ENCODE measurements at regions not wholly inside any gene's neighbourhood (a gene's known extent, or its start where the extent isn't known, plus 50 kb on each side); places are given as distances from the start of the nearest gene placed in this dataset.

DNA sequence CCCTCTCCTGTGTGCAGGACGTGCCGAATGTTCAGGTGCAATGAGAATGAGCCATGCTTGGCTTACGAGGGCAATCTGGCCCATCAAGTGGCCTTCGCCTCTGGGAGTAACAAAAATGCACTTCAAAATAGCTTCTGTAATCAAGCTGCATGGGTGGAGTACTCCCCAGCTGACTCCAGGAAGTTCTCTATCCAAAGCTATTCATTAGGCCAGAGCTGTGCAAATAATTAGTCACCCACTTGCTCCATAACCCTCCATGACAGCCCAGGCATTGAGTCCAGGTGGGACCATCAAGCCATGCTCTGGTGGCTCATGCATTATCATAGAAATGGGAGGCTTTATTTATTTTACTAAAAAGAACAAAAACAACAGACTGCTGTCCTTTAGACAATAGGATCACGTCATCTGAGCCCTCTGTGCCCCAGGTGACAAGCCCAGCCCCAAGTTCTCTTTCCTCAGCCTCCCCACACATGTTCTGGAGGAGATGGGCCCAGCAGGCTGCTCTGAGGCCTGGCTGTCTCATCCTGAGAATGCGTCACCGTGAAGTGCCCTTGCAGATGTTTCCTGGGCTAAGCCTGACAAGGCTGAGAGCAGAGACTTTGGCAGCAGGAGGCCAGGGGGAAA lies 244.7 kb downstream of the ETS1 start:
- WGBS, result 24% methylated on average over 7 of the region's 7 CpGs
- no peaks in the 10 kb centered on the region for H3K79me1 ChIP-seq (replicated peaks; ENCODE audit: low read length, poor library complexity, severe bottlenecking)
- no peak overlapping the region for H3K4ac ChIP-seq (ENCODE audit: low read depth in 1 of 2, low read length in 2 of 2)
- H3K27me3 ChIP-seq (ENCODE audit: control insufficient read depth in 1 of 2, insufficient read depth in 1 of 2, low read length in 2 of 2), result no peaks in the 10 kb centered on the region
- no peak overlapping the region for H3K23ac ChIP-seq (ENCODE audit: low read length in 2 of 2)
- peak overlapping the region; percentile 37 to 38 for H2BK12ac ChIP-seq (ENCODE audit: low read length in 2 of 2)
- H3K18ac ChIP-seq (ENCODE audit: low read depth in 1 of 2, low read length in 2 of 2), result peak overlapping the region; percentile 42 to 67
- no peaks in the 10 kb centered on the region for H3K36me3 ChIP-seq (ENCODE audit: control insufficient read depth in 1 of 2, insufficient read depth in 2 of 2, low read depth in 1 of 2, low read length in 2 of 2)
- peak overlapping the region; percentile 17 for H3K9ac ChIP-seq (ENCODE audit: low read length)
- peak overlapping the region; percentile 45 for H4K8ac ChIP-seq (ENCODE audit: low read length)
- peak; percentile 72 for DNase-seq
- H3K9me3 ChIP-seq (ENCODE audit: control insufficient read depth, low read length), result no peaks in the 10 kb centered on the region
- no peak overlapping the region for H3K4me2 ChIP-seq (ENCODE audit: low read length, poor library complexity, severe bottlenecking)
- H3K27ac ChIP-seq (ENCODE audit: low read length, poor library complexity, severe bottlenecking), result no peak overlapping the region
- H2AFZ ChIP-seq (ENCODE audit: low read depth, low read length), result peak overlapping the region; percentile 60
- H2BK120ac ChIP-seq (ENCODE audit: low read depth, low read length), result no peak overlapping the region
- H3K14ac ChIP-seq (ENCODE audit: low read length in 2 of 2), result no peak overlapping the region
- peak overlapping the region; percentile 18 for H4K91ac ChIP-seq (ENCODE audit: low read length)
- H3K4me1 ChIP-seq (ENCODE audit: control insufficient read depth, insufficient read depth, low read depth, low read length), result peaks cover 5% of the 10 kb centered on the region
- H3K4me3 ChIP-seq (ENCODE audit: insufficient read depth in 1 of 2, low read depth in 1 of 2, low read length in 2 of 2), result no peak overlapping the region
- no peak overlapping the region for H2BK5ac ChIP-seq (ENCODE audit: low read depth, low read length, poor library complexity, severe bottlenecking)
- H2AK5ac ChIP-seq (ENCODE audit: low read length, severe bottlenecking), result no peak overlapping the region
- no peak overlapping the region for H2BK15ac ChIP-seq (ENCODE audit: low read depth, poor library complexity, severe bottlenecking)

GRCh38 chr11:128341280-128342248 lies 245.8 kb downstream of the ETS1 start:
- peak overlapping the region; percentile 30 for H4K8ac ChIP-seq (ENCODE audit: low read length)
- 91% methylated on average over 21 of the region's 22 CpGs for WGBS
- no peak overlapping the region for H2BK120ac ChIP-seq (ENCODE audit: low read depth, low read length)
- H3K79me1 ChIP-seq (replicated peaks; ENCODE audit: low read length, poor library complexity, severe bottlenecking), result no peaks in the 10 kb centered on the region
- no peak overlapping the region for H3K14ac ChIP-seq (ENCODE audit: low read length in 2 of 2)
- no peak overlapping the region for H3K4me2 ChIP-seq (ENCODE audit: low read length, poor library complexity, severe bottlenecking)
- no peak overlapping the region for H4K91ac ChIP-seq (ENCODE audit: low read length)
- no peak overlapping the region for H3K9ac ChIP-seq (ENCODE audit: low read length)
- H3K27ac ChIP-seq (ENCODE audit: low read length, poor library complexity, severe bottlenecking), result no peak overlapping the region
- no peak overlapping the region for H2AFZ ChIP-seq (ENCODE audit: low read depth, low read length)
- no peak overlapping the region for H2BK12ac ChIP-seq (ENCODE audit: low read length in 2 of 2)
- no peak overlapping the region for H2BK5ac ChIP-seq (ENCODE audit: low read depth, low read length, poor library complexity, severe bottlenecking)
- peaks cover 7% of the 10 kb centered on the region for H3K4me1 ChIP-seq (ENCODE audit: control insufficient read depth, insufficient read depth, low read depth, low read length)
- H2AK5ac ChIP-seq (ENCODE audit: low read length, severe bottlenecking), result no peak overlapping the region
- H3K4me3 ChIP-seq (ENCODE audit: insufficient read depth in 1 of 2, low read depth in 1 of 2, low read length in 2 of 2), result no peak overlapping the region
- H3K27me3 ChIP-seq (ENCODE audit: control insufficient read depth in 1 of 2, insufficient read depth in 1 of 2, low read length in 2 of 2), result no peaks in the 10 kb centered on the region
- no peak overlapping the region for H3K23ac ChIP-seq (ENCODE audit: low read length in 2 of 2)
- H3K18ac ChIP-seq (ENCODE audit: low read depth in 1 of 2, low read length in 2 of 2), result peak overlapping the region in 1 of 2 experiments; percentile 65
- peak overlapping the region; percentile 51 to 75 for H3K4ac ChIP-seq (ENCODE audit: low read depth in 1 of 2, low read length in 2 of 2)
- H3K9me3 ChIP-seq (ENCODE audit: control insufficient read depth, low read length), result no peaks in the 10 kb centered on the region
- H3K36me3 ChIP-seq (ENCODE audit: control insufficient read depth in 1 of 2, insufficient read depth in 2 of 2, low read depth in 1 of 2, low read length in 2 of 2), result no peaks in the 10 kb centered on the region
- H2BK15ac ChIP-seq (ENCODE audit: low read depth, poor library complexity, severe bottlenecking), result no peak overlapping the region
- DNase-seq, result no peak

DNA sequence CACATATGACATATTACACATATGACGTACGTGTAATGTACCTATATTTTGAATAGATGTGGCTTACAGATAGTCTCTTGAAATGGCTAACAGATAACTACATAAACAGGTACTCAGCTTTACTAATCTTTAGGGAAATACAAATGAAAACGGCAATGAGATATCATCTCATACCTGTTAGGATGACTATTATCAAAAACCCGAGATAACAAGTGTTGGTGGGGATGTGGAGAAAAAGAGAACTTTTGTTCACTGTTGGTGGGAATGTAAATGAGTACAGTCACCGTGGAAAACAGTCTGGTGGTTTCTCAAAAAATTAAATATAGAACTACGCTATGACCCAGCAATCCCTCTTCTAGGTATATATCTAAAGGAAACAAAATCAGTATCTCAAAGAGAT lies 247.6 kb downstream of the ETS1 start:
- H2BK12ac ChIP-seq (ENCODE audit: low read length in 2 of 2), result no peak overlapping the region
- H4K8ac ChIP-seq (ENCODE audit: low read length), result no peak overlapping the region
- WGBS, result 88% methylated on average over 1 of the region's 6 CpGs
- H3K18ac ChIP-seq (ENCODE audit: low read depth in 1 of 2, low read length in 2 of 2), result no peak overlapping the region
- H3K9ac ChIP-seq (ENCODE audit: low read length), result no peak overlapping the region
- no peaks in the 10 kb centered on the region for H3K9me3 ChIP-seq (ENCODE audit: control insufficient read depth, low read length)
- no peak overlapping the region for H2AFZ ChIP-seq (ENCODE audit: low read depth, low read length)
- H2BK15ac ChIP-seq (ENCODE audit: low read depth, poor library complexity, severe bottlenecking), result no peak overlapping the region
- H3K27ac ChIP-seq (ENCODE audit: low read length, poor library complexity, severe bottlenecking), result no peak overlapping the region
- H3K4ac ChIP-seq (ENCODE audit: low read depth in 1 of 2, low read length in 2 of 2), result no peak overlapping the region
- no peak overlapping the region for H3K14ac ChIP-seq (ENCODE audit: low read length in 2 of 2)
- H3K4me1 ChIP-seq (ENCODE audit: control insufficient read depth, insufficient read depth, low read depth, low read length), result peaks cover 16% of the 10 kb centered on the region
- no peak overlapping the region for H2BK120ac ChIP-seq (ENCODE audit: low read depth, low read length)
- no peaks in the 10 kb centered on the region for H3K79me1 ChIP-seq (replicated peaks; ENCODE audit: low read length, poor library complexity, severe bottlenecking)
- no peak overlapping the region for H2BK5ac ChIP-seq (ENCODE audit: low read depth, low read length, poor library complexity, severe bottlenecking)
- no peak overlapping the region for H2AK5ac ChIP-seq (ENCODE audit: low read length, severe bottlenecking)
- no peaks in the 10 kb centered on the region for H3K27me3 ChIP-seq (ENCODE audit: control insufficient read depth in 1 of 2, insufficient read depth in 1 of 2, low read length in 2 of 2)
- H3K4me3 ChIP-seq (ENCODE audit: insufficient read depth in 1 of 2, low read depth in 1 of 2, low read length in 2 of 2), result no peak overlapping the region
- no peak overlapping the region for H4K91ac ChIP-seq (ENCODE audit: low read length)
- H3K23ac ChIP-seq (ENCODE audit: low read length in 2 of 2), result no peak overlapping the region
- H3K36me3 ChIP-seq (ENCODE audit: control insufficient read depth in 1 of 2, insufficient read depth in 2 of 2, low read depth in 1 of 2, low read length in 2 of 2), result no peaks in the 10 kb centered on the region
- DNase-seq, result no peak
- no peak overlapping the region for H3K4me2 ChIP-seq (ENCODE audit: low read length, poor library complexity, severe bottlenecking)

DNA sequence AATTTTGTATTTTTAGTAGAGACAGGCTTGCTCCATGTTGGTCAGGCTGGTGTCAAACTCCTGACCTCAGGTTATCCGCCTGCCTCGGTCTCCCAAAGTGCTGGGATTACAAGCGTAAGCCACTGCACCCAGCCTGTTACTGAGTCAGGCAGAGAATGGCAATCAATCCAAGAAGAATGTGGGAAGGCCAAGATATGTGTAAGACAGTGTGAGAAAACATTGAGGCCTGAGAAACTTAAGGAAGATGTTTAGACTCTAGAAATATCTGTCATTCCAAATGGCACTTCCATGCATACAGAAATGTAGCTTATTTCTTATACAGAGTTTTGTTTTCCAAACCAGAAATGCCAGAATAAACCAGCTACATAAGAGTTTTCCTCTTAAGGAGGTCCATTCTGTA lies 248.5 kb downstream of the ETS1 start:
- WGBS, result 95% methylated on average over 3 of the region's 3 CpGs
- Histone ChIP-seq H2BK12ac (ENCODE audit: low read length in 2 of 2) (no peak overlapping the region), H4K8ac (ENCODE audit: low read length) (no peak overlapping the region), H2AFZ (ENCODE audit: low read depth, low read length) (no peak overlapping the region), H3K9ac (ENCODE audit: low read length) (no peak overlapping the region), H3K23ac (ENCODE audit: low read length in 2 of 2) (no peak overlapping the region), H2BK15ac (ENCODE audit: low read depth, poor library complexity, severe bottlenecking) (peak overlapping the region; percentile 33), H3K4ac (ENCODE audit: low read depth in 1 of 2, low read length in 2 of 2) (no peak overlapping the region), H3K36me3 (ENCODE audit: control insufficient read depth in 1 of 2, insufficient read depth in 2 of 2, low read depth in 1 of 2, low read length in 2 of 2) (no peaks in the 10 kb centered on the region), H3K14ac (ENCODE audit: low read length in 2 of 2) (no peak overlapping the region), H3K18ac (ENCODE audit: low read depth in 1 of 2, low read length in 2 of 2) (no peak overlapping the region), H2AK5ac (ENCODE audit: low read length, severe bottlenecking) (no peak overlapping the region), H3K27ac (ENCODE audit: low read length, poor library complexity, severe bottlenecking) (no peak overlapping the region), H3K9me3 (ENCODE audit: control insufficient read depth, low read length) (no peaks in the 10 kb centered on the region), H3K79me1 (replicated peaks; ENCODE audit: low read length, poor library complexity, severe bottlenecking) (no peaks in the 10 kb centered on the region), H4K91ac (ENCODE audit: low read length) (no peak overlapping the region), H2BK5ac (ENCODE audit: low read depth, low read length, poor library complexity, severe bottlenecking) (no peak overlapping the region), H3K4me1 (ENCODE audit: control insufficient read depth, insufficient read depth, low read depth, low read length) (peaks cover 20% of the 10 kb centered on the region), H2BK120ac (ENCODE audit: low read depth, low read length) (no peak overlapping the region), H3K4me2 (ENCODE audit: low read length, poor library complexity, severe bottlenecking) (no peak overlapping the region), H3K4me3 (ENCODE audit: insufficient read depth in 1 of 2, low read depth in 1 of 2, low read length in 2 of 2) (no peak overlapping the region), H3K27me3 (ENCODE audit: control insufficient read depth in 1 of 2, insufficient read depth in 1 of 2, low read length in 2 of 2) (no peaks in the 10 kb centered on the region)
- DNase-seq, result peak; percentile 51

All from mesenchymal stem cell (in vitro differentiated cells and primary cell).